ENCODE measurements at regions not wholly inside any gene's neighbourhood (a gene's known extent, or its start where the extent isn't known, plus 50 kb on each side); places are given as distances from the start of the nearest gene placed in this dataset.

DNA sequence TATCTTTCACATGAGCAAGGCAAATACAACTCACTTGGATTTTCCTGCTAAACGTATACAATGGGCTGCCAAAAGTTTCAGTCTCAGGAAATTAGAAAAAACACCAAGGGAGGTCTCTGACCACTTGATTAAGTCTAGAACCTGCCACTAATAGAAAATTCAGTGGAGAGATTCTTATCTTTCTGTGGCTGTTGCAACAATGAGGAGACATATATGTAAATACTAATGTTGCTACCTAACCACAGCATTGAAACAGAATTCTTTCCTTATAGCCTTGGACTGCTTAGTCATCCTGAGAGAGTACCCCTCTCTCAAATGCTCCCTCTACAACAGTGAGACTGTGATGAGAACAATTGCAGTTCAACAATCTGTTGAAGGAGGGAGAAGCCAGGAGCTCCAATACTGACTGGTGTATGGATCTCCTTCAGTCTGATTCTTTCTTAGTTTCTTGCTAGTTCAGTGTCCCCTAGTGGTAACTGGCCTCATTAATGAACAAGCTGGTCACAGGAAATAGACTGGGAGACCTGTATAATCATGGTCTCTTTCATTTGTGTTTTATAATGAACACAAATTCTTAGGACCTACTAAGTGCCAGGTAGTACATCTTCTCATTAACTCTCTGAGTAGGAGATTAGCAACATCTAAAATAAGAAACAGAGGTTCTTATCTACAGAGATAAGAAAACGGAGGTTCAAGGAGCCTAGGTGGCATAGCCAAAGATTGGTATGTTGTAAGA lies 164.5 kb downstream of the SLC38A4 start:
- TF ChIP-seq EZH2 (IDR thresholded peaks at IDR 0.05; ENCODE audit: low read length, missing control alignments) = no peak
- TF ChIP-seq, protein P1, sequence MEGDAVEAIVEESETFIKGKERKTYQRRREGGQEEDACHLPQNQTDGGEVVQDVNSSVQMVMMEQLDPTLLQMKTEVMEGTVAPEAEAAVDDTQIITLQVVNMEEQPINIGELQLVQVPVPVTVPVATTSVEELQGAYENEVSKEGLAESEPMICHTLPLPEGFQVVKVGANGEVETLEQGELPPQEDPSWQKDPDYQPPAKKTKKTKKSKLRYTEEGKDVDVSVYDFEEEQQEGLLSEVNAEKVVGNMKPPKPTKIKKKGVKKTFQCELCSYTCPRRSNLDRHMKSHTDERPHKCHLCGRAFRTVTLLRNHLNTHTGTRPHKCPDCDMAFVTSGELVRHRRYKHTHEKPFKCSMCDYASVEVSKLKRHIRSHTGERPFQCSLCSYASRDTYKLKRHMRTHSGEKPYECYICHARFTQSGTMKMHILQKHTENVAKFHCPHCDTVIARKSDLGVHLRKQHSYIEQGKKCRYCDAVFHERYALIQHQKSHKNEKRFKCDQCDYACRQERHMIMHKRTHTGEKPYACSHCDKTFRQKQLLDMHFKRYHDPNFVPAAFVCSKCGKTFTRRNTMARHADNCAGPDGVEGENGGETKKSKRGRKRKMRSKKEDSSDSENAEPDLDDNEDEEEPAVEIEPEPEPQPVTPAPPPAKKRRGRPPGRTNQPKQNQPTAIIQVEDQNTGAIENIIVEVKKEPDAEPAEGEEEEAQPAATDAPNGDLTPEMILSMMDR (conservative IDR thresholded peaks at IDR 0.05 in 1 of 2, IDR thresholded peaks at IDR 0.05 in 1 of 2; ENCODE audit: low read depth in 1 of 2, low read length in 2 of 2) = peak; percentile 79 to 84
